Fibroblast of lung (primary cell): ENCODE measurements at regions not wholly inside any gene's neighbourhood (a gene's known extent, or its start where the extent isn't known, plus 50 kb on each side); places are given as distances from the start of the nearest gene placed in this dataset.
A peak's percentile ranks its signal among the peaks of the same experiment; 100 is the strongest.

Source experiments
- DNase-seq, 2 donors: peaks; one replicate each; pipeline versions ENCODE4 v3.0.0 to v3.0.0-alpha.2; 2010; ENCODE audit warnings: low read depth in 2 of 2
- H2AFZ ChIP-seq: 2 replicates; pipeline ENCODE4 v1.5.1; 2012; ENCODE audit warnings: low read length, control low read depth, inconsistent platforms
- H3K27ac ChIP-seq: 2 replicates; pipeline ENCODE4 v1.5.1; 2011; ENCODE audit warnings: low read length, control low read depth; ENCODE audit not compliant: insufficient read depth
- H3K27me3 ChIP-seq: 2 replicates; pipeline ENCODE4 v1.5.1; 2011; ENCODE audit warnings: mild to moderate bottlenecking, low read length; ENCODE audit not compliant: control insufficient read depth, insufficient read depth
- H3K36me3 ChIP-seq: 2 replicates; pipeline ENCODE4 v1.5.1; 2011; ENCODE audit warnings: low read length; ENCODE audit not compliant: control insufficient read depth, insufficient read depth
- H3K4me1 ChIP-seq: 2 replicates; pipeline ENCODE4 v1.5.1; 2011; ENCODE audit warnings: low read length; ENCODE audit not compliant: control insufficient read depth, insufficient read depth; ENCODE audit errors: extremely low read depth
- H3K4me2 ChIP-seq: 2 replicates; pipeline ENCODE4 v1.5.1; 2011; ENCODE audit warnings: low read length, control low read depth; ENCODE audit not compliant: insufficient read depth; ENCODE audit errors: extremely low read depth
- H3K4me3 ChIP-seq, 4 experiments: fragments of 200-600 bp in 1 of 4; sonication (generic) in 1 of 4; replicated peaks in 1 of 4; 2 replicates each; pipeline ENCODE4 v1.5.1; 2011 to 2016; ENCODE audit warnings: low read length in 4 of 4, low read depth in 3 of 4, mild to moderate bottlenecking in 3 of 4, control low read depth in 2 of 4, inconsistent platforms in 1 of 4, mixed read lengths in 1 of 4; ENCODE audit not compliant: insufficient read depth in 1 of 4; ENCODE audit errors: control extremely low read depth in 1 of 4
- H3K79me2 ChIP-seq: 2 replicates; pipeline ENCODE4 v1.5.1; 2012; ENCODE audit warnings: mild to moderate bottlenecking, low read length, inconsistent platforms; ENCODE audit not compliant: control insufficient read depth, insufficient read depth
- H3K9ac ChIP-seq: 2 replicates; pipeline ENCODE4 v1.5.1; 2011; ENCODE audit warnings: mild to moderate bottlenecking, low read length, control low read depth; ENCODE audit not compliant: insufficient read depth
- H3K9me3 ChIP-seq: 2 replicates; pipeline ENCODE4 v1.5.1; 2012; ENCODE audit warnings: low read depth, low read length; ENCODE audit not compliant: control insufficient read depth, insufficient read depth
- H4K20me1 ChIP-seq: 2 replicates; pipeline ENCODE4 v1.5.1; 2011; ENCODE audit warnings: low read length; ENCODE audit not compliant: control insufficient read depth, insufficient read depth; ENCODE audit errors: extremely low read depth
- EZH2 ChIP-seq: IDR thresholded peaks from 2 replicates; pipeline ENCODE4 v1.5.1; 2012; ENCODE audit warnings: low read length, control low read depth, mild to moderate bottlenecking; ENCODE audit errors: missing control alignments
- TF ChIP-seq, protein P1 (sequence below), 2 donors: IDR thresholded peaks in 1 of 2; conservative IDR thresholded peaks in 1 of 2; 1 replicate in 1 of 2; 2 replicates in 1 of 2; pipeline ENCODE4 v1.5.1; 2011 to 2012; ENCODE audit warnings: low read length in 2 of 2, control low read depth in 1 of 2, inconsistent platforms in 1 of 2, low read depth in 1 of 2, mild to moderate bottlenecking in 1 of 2

DNA sequence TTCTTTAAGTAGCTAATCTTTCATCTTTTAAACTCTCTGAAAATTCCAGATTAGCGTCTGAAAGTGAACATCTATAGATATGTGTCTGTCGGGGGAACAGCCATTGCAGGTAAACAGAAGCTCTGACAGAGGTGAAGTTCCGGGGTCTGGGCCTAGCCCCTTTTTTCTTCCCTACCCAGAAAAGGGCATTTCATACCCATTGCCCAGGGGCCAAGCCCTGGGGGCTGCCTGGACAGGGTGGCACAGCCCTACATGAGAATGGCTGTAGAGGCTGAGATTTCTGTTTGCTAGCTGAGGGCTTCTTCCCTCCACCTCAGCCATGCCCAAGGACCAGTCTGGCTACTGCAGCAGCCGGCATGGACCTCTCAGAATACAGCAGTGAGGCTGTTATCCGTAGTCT lies 327.0 kb upstream of the PLET1 start:
- H2AFZ ChIP-seq, result no peak overlapping the region
- no peaks in the 10 kb centered on the region for H3K27me3 ChIP-seq
- no peak for TF ChIP-seq EZH2
- TF ChIP-seq, protein P1, sequence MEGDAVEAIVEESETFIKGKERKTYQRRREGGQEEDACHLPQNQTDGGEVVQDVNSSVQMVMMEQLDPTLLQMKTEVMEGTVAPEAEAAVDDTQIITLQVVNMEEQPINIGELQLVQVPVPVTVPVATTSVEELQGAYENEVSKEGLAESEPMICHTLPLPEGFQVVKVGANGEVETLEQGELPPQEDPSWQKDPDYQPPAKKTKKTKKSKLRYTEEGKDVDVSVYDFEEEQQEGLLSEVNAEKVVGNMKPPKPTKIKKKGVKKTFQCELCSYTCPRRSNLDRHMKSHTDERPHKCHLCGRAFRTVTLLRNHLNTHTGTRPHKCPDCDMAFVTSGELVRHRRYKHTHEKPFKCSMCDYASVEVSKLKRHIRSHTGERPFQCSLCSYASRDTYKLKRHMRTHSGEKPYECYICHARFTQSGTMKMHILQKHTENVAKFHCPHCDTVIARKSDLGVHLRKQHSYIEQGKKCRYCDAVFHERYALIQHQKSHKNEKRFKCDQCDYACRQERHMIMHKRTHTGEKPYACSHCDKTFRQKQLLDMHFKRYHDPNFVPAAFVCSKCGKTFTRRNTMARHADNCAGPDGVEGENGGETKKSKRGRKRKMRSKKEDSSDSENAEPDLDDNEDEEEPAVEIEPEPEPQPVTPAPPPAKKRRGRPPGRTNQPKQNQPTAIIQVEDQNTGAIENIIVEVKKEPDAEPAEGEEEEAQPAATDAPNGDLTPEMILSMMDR (conservative IDR thresholded peaks at IDR 0.05 in 1 of 2, IDR thresholded peaks at IDR 0.05 in 1 of 2; ENCODE audit: low read depth in 1 of 2, low read length in 2 of 2), result no peak
- no peaks in the 10 kb centered on the region for H3K4me1 ChIP-seq
- no peak overlapping the region for H3K4me3 ChIP-seq
- no peak overlapping the region for H3K9ac ChIP-seq
- no peak for DNase-seq
- H3K4me2 ChIP-seq, result no peak overlapping the region
- H4K20me1 ChIP-seq, result no peaks in the 10 kb centered on the region
- H3K79me2 ChIP-seq, result no peaks in the 10 kb centered on the region
- H3K9me3 ChIP-seq, result no peaks in the 10 kb centered on the region
- H3K36me3 ChIP-seq, result no peaks in the 10 kb centered on the region
- H3K27ac ChIP-seq, result no peak overlapping the region

DNA sequence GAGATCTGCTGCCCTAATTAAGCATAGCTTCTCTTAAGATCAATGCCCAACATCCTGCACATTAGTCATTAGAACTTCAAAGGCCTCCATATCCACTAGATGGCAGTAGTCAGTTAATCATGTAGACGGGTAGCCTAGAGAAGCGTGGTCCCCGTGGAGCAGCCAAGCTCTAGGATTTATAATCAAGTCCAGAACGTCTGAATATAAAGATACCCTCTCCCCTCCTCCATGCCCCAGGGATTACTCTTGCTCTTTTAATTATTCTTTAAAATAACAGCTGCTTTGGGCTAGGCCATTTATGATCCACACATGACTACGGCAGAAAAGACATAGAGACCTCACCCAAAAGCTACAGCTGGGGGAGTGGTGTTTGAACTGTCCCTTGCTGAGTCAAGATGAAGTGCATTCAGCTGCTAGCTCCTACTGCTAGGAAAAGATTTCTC lies 327.6 kb upstream of the PLET1 start:
- Histone ChIP-seq H3K9me3 (no peaks in the 10 kb centered on the region), H3K9ac (no peak overlapping the region), H4K20me1 (no peaks in the 10 kb centered on the region), H2AFZ (no peak overlapping the region), H3K4me3 (no peak overlapping the region), H3K27ac (no peak overlapping the region), H3K4me2 (no peak overlapping the region), H3K79me2 (no peaks in the 10 kb centered on the region), H3K36me3 (no peaks in the 10 kb centered on the region), H3K27me3 (no peaks in the 10 kb centered on the region), H3K4me1 (no peaks in the 10 kb centered on the region)
- no peak for TF ChIP-seq EZH2
- TF ChIP-seq, protein P1 (conservative IDR thresholded peaks at IDR 0.05 in 1 of 2, IDR thresholded peaks at IDR 0.05 in 1 of 2; ENCODE audit: low read depth in 1 of 2, low read length in 2 of 2), result peak; percentile 55 to 69
- peak; percentile 77 to 87 for DNase-seq

DNA sequence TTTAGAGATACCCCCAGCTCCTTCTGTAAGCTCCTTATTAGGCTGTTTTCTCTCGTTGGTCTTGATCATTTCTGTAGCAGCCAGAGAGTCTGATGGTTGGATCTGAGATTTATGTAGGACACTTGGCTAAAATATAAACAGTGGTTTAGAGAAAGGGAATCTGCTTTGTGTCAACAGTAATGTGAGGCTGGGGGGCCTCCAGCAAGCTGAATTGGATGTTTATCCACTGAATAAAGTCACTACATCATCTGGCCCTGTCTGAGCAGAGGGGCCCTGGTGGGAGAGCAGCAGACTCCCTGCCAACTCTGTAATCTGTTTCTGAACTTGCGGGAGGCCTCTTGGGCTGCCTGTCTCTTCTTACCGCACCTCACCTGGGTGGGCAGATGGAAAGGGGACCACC lies 328.5 kb upstream of the PLET1 start:
- no peak for DNase-seq
- H3K27me3 ChIP-seq, result no peaks in the 10 kb centered on the region
- no peak overlapping the region for H3K27ac ChIP-seq
- H4K20me1 ChIP-seq, result no peaks in the 10 kb centered on the region
- no peaks in the 10 kb centered on the region for H3K36me3 ChIP-seq
- H2AFZ ChIP-seq, result no peak overlapping the region
- no peak for TF ChIP-seq EZH2
- H3K9me3 ChIP-seq, result no peaks in the 10 kb centered on the region
- H3K9ac ChIP-seq, result no peak overlapping the region
- no peaks in the 10 kb centered on the region for H3K4me1 ChIP-seq
- no peak overlapping the region for H3K4me2 ChIP-seq
- no peaks in the 10 kb centered on the region for H3K79me2 ChIP-seq
- no peak overlapping the region for H3K4me3 ChIP-seq
